DND-41 (cell line): ENCODE measurements at regions not wholly inside any gene's neighbourhood (a gene's known extent, or its start where the extent isn't known, plus 50 kb on each side); places are given as distances from the start of the nearest gene placed in this dataset.

Experiments
- ATAC-seq: fragments of 200-7000 bp; cut with Tn5 transposase; 3 replicates; pipeline ENCODE4 v1.9.1; 2021; ENCODE audit warnings: low read depth; ENCODE audit not compliant: insufficient read depth
- DNase-seq: peaks from one replicate; pipeline ENCODE4 v3.0.0-alpha.2; 2020
- H2AFZ ChIP-seq: 2 replicates; pipeline ENCODE4 v1.6.0; 2012; ENCODE audit warnings: low read depth, low read length
- H3K27ac ChIP-seq: 2 replicates; pipeline ENCODE4 v1.5.1; 2012; ENCODE audit warnings: low read length, inconsistent platforms
- H3K27me3 ChIP-seq: fragments of 200-600 bp; sonication (generic); 2 replicates; pipeline ENCODE4 v1.6.0; 2012; ENCODE audit warnings: low read length, mild to moderate bottlenecking, inconsistent platforms; ENCODE audit not compliant: insufficient read depth, poor library complexity
- H3K36me3 ChIP-seq: 2 replicates; pipeline ENCODE4 v1.5.1; 2012; ENCODE audit warnings: low read length, inconsistent platforms; ENCODE audit not compliant: insufficient read depth
- H3K4me1 ChIP-seq: 2 replicates; pipeline ENCODE4 v1.5.1; 2012; ENCODE audit warnings: mild to moderate bottlenecking, low read length; ENCODE audit not compliant: insufficient read depth
- H3K4me2 ChIP-seq: 2 replicates; pipeline ENCODE4 v1.6.0; 2012; ENCODE audit warnings: mild to moderate bottlenecking, moderate library complexity, low read length, inconsistent platforms; ENCODE audit not compliant: insufficient read depth
- H3K4me3 ChIP-seq, 2 experiments: fragments of 200-600 bp in 1 of 2; shearing (Covaris generic) in 1 of 2; 2 replicates each; pipeline ENCODE4 v1.5.1; 2012 to 2016; ENCODE audit warnings: inconsistent platforms in 2 of 2, low read length in 2 of 2, mild to moderate bottlenecking in 2 of 2, low read depth in 1 of 2, moderate library complexity in 1 of 2
- H3K79me2 ChIP-seq: 2 replicates; pipeline ENCODE4 v1.6.0; 2012; ENCODE audit warnings: low read length, inconsistent platforms; ENCODE audit not compliant: insufficient read depth
- H3K9ac ChIP-seq: 2 replicates; pipeline ENCODE4 v1.6.0; 2012; ENCODE audit warnings: low read depth, mild to moderate bottlenecking, inconsistent platforms, low read length, moderate library complexity
- H3K9me3 ChIP-seq: 2 replicates; pipeline ENCODE4 v1.5.1; 2012; ENCODE audit warnings: low read length, moderate library complexity, mild to moderate bottlenecking, inconsistent platforms; ENCODE audit not compliant: insufficient read depth, severe bottlenecking
- H4K20me1 ChIP-seq: 2 replicates; pipeline ENCODE4 v1.6.0; 2012; ENCODE audit warnings: low read length; ENCODE audit not compliant: insufficient read depth
- EZH2 ChIP-seq: IDR thresholded peaks from 3 replicates; pipeline ENCODE4 v1.6.1; 2012; ENCODE audit warnings: borderline replicate concordance, low read depth, mild to moderate bottlenecking, moderate library complexity, low read length, inconsistent platforms; ENCODE audit not compliant: severe bottlenecking
- TF ChIP-seq, protein P1 (sequence below): IDR thresholded peaks from 2 replicates; pipeline ENCODE4 v1.5.1; 2012; ENCODE audit warnings: borderline replicate concordance, low read length, moderate library complexity, mild to moderate bottlenecking; ENCODE audit not compliant: poor library complexity, severe bottlenecking; ENCODE audit errors: extremely low read depth

DNA sequence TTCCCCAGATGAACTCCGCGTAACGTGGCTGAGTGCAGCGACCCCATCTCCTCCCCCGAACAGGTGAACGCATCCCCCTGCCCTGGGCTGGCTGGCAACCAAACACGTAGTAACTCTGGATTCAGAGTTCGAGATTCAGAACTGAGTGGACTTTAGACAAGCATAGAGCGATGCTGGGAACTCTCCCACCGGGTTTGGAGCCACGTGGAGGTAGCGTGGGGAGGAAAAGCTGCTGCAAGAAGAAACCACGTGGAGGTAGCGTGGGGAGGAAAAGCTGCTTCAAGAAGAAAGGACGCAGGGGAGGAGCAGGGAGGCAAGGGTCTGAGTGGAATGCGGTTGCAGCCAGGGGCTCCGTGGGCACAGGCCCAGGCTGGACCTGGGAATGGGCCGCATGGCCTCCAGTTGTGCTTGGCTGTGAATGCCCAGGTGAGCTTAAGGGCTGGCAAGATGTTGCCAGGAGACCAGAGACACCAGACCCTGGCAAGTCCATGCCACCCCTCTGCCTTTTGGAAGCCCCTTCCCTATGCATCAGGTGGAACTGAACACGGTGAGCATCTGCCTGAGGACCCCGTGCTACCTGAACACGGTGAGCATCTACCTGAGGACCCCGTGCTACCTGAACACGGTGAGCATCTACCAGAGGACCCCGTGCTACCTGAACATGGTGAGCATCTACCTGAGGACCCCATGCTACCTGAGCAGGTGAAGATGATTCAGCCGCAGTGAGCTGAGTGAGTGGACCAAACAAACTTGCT lies 118.0 kb upstream of the FRMD1 start:
- Histone ChIP-seq H3K4me3 (no peak overlapping the region), H3K79me2 (no peaks in the 10 kb centered on the region), H4K20me1 (no peaks in the 10 kb centered on the region), H3K9ac (no peak overlapping the region), H3K4me2 (no peak overlapping the region), H3K9me3 (peaks cover 4% of the 10 kb centered on the region), H3K27ac (no peak overlapping the region), H2AFZ (no peak overlapping the region), H3K36me3 (no peaks in the 10 kb centered on the region), H3K27me3 (no peaks in the 10 kb centered on the region), H3K4me1 (no peaks in the 10 kb centered on the region)
- ATAC-seq (no peak), DNase-seq (no peak)
- TF ChIP-seq, protein P1, sequence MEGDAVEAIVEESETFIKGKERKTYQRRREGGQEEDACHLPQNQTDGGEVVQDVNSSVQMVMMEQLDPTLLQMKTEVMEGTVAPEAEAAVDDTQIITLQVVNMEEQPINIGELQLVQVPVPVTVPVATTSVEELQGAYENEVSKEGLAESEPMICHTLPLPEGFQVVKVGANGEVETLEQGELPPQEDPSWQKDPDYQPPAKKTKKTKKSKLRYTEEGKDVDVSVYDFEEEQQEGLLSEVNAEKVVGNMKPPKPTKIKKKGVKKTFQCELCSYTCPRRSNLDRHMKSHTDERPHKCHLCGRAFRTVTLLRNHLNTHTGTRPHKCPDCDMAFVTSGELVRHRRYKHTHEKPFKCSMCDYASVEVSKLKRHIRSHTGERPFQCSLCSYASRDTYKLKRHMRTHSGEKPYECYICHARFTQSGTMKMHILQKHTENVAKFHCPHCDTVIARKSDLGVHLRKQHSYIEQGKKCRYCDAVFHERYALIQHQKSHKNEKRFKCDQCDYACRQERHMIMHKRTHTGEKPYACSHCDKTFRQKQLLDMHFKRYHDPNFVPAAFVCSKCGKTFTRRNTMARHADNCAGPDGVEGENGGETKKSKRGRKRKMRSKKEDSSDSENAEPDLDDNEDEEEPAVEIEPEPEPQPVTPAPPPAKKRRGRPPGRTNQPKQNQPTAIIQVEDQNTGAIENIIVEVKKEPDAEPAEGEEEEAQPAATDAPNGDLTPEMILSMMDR, result no peak
- no peak for TF ChIP-seq EZH2

DNA sequence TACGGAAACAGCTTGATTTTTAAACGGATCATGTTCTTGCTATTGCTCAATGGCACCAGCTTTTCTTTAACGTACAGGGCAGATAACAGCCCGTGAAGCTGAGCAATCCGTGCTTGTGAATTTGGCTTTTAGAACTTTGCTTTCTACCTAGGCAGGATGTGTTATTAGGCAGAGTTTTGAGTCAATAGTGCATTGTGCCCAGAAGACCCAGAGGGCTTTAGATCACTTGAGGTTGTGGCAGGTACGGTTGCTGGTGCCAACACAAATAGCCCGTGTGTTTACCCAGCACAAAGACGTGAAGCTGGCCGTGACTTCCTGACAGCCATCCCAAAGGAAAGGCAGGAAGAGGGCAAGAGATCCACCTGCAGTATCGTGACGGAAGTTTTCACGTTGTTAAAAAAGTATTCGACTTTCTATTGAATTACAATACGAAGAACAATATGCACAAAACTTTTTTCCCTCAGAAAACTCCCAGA lies 117.4 kb upstream of the FRMD1 start:
- Histone ChIP-seq H3K4me1 (no peaks in the 10 kb centered on the region), H3K79me2 (no peaks in the 10 kb centered on the region), H2AFZ (no peak overlapping the region), H3K9ac (no peak overlapping the region), H3K36me3 (no peaks in the 10 kb centered on the region), H3K9me3 (peaks cover 4% of the 10 kb centered on the region), H3K27ac (no peak overlapping the region), H4K20me1 (no peaks in the 10 kb centered on the region), H3K4me3 (no peak overlapping the region), H3K27me3 (no peaks in the 10 kb centered on the region), H3K4me2 (no peak overlapping the region)
- TF ChIP-seq, protein P1, result no peak
- no peak for TF ChIP-seq EZH2
- no peak for DNase-seq
- ATAC-seq, result no peak

DNA sequence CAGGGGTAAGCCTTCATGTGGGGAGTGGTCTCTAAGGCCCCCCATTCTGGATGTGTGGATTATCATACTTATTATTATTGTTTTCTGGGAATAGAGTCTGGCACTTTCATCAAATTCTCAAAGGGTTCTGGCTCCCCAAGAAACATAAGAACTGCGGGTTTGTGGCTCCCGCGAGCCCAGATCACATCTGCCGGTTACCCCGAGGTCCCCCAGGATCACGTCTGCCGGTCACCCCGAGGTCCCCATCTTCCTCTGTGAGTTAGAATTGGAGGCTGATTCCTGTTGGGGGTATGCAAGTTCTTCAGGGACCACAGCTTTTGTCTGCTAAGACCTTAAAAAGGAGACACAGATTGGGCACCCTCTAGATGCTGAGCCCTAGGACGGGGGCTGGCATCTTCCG lies 116.7 kb upstream of the FRMD1 start:
- no peak overlapping the region for H3K9ac ChIP-seq
- no peaks in the 10 kb centered on the region for H3K4me1 ChIP-seq
- H3K9me3 ChIP-seq, result peaks cover 4% of the 10 kb centered on the region
- H3K27me3 ChIP-seq, result no peaks in the 10 kb centered on the region
- TF ChIP-seq, protein P1, result no peak
- TF ChIP-seq EZH2, result no peak
- no peak overlapping the region for H2AFZ ChIP-seq
- no peak overlapping the region for H3K4me2 ChIP-seq
- DNase-seq (no peak), ATAC-seq (no peak)
- H4K20me1 ChIP-seq, result no peaks in the 10 kb centered on the region
- no peaks in the 10 kb centered on the region for H3K79me2 ChIP-seq
- no peaks in the 10 kb centered on the region for H3K36me3 ChIP-seq
- no peak overlapping the region for H3K27ac ChIP-seq
- H3K4me3 ChIP-seq, result no peak overlapping the region
